Endothelial cell (in vitro differentiated cells): ENCODE measurements at regions not wholly inside any gene's neighbourhood (a gene's known extent, or its start where the extent isn't known, plus 50 kb on each side); places are given as distances from the start of the nearest gene placed in this dataset.

ENCODE experiments used
- DNase-seq: peaks from one replicate; pipeline ENCODE4 v3.0.0; 2021; ENCODE audit warnings: low spot score
- H3K27ac Mint-ChIP-seq: one replicate; pipeline ENCODE4 v1.8.0; 2021; ENCODE audit warnings: mixed read lengths, inconsistent platforms; ENCODE audit not compliant: unreplicated experiment
- H3K27me3 Mint-ChIP-seq: one replicate; pipeline ENCODE4 v1.8.0; 2021; ENCODE audit warnings: mild to moderate bottlenecking, moderate library complexity, mixed read lengths, inconsistent platforms; ENCODE audit not compliant: unreplicated experiment
- H3K36me3 Mint-ChIP-seq: one replicate; pipeline ENCODE4 v1.8.0; 2021; ENCODE audit warnings: mild to moderate bottlenecking, low read depth, mixed read lengths, inconsistent platforms; ENCODE audit not compliant: unreplicated experiment
- H3K4me1 Mint-ChIP-seq: one replicate; pipeline ENCODE4 v1.8.0; 2021; ENCODE audit warnings: mild to moderate bottlenecking, mixed read lengths, inconsistent platforms; ENCODE audit not compliant: unreplicated experiment
- H3K4me3 Mint-ChIP-seq: one replicate; pipeline ENCODE4 v1.8.0; 2021; ENCODE audit warnings: mild to moderate bottlenecking, mixed read lengths, inconsistent platforms; ENCODE audit not compliant: unreplicated experiment
- H3K9me3 Mint-ChIP-seq: one replicate; pipeline ENCODE4 v1.8.0; 2021; ENCODE audit warnings: mixed read lengths, inconsistent platforms; ENCODE audit not compliant: unreplicated experiment
- CTCF ChIP-seq: fragments of 200-600 bp; sonication (generic); IDR thresholded peaks from one replicate; pipeline ENCODE4 v1.5.0; 2021; ENCODE audit warnings: antibody characterized with exemption; ENCODE audit not compliant: unreplicated experiment

GRCh38 chr3:153290268-153291015 lies 128.4 kb downstream of the RAP2B start:
- Mint-ChIP-seq H3K4me1 (peaks cover 9% of the 10 kb centered on the region), H3K27ac (no peak overlapping the region), H3K4me3 (no peak overlapping the region), H3K36me3 (no peaks in the 10 kb centered on the region), H3K9me3 (no peaks in the 10 kb centered on the region), H3K27me3 (peaks cover 5% of the 10 kb centered on the region)
- TF ChIP-seq CTCF: no peak
- DNase-seq: no peak

GRCh38 chr3:153291059-153291685 lies 129.1 kb downstream of the RAP2B start:
- DNase-seq: no peak
- TF ChIP-seq CTCF: no peak
- peaks cover 9% of the 10 kb centered on the region for H3K4me1 Mint-ChIP-seq

GRCh38 chr3:153293265-153293664 lies 131.2 kb downstream of the RAP2B start:
- H3K4me1 Mint-ChIP-seq: peaks cover 9% of the 10 kb centered on the region
- no peak for DNase-seq
- peaks cover 5% of the 10 kb centered on the region for H3K27me3 Mint-ChIP-seq
- H3K27ac Mint-ChIP-seq: no peak overlapping the region
- no peak for TF ChIP-seq CTCF
- H3K4me3 Mint-ChIP-seq: no peak overlapping the region
- no peaks in the 10 kb centered on the region for H3K36me3 Mint-ChIP-seq
- H3K9me3 Mint-ChIP-seq: no peaks in the 10 kb centered on the region

More at GRCh38 chr3:153291059-153291685, 129.1 kb downstream of the RAP2B start:
- no peaks in the 10 kb centered on the region for H3K36me3 Mint-ChIP-seq
- no peak overlapping the region for H3K27ac Mint-ChIP-seq
- H3K9me3 Mint-ChIP-seq: no peaks in the 10 kb centered on the region
- H3K4me3 Mint-ChIP-seq: no peak overlapping the region
- H3K27me3 Mint-ChIP-seq: peaks cover 5% of the 10 kb centered on the region

- H3K36me3 Mint-ChIP-seq: no peaks in the 10 kb centered on the region
Observed at GRCh38 chr3:153295901-153296300, 133.9 kb downstream of the RAP2B start.

More at GRCh38 chr3:153295901-153296300, 133.9 kb downstream of the RAP2B start:
- H3K27me3 Mint-ChIP-seq: peaks cover 3% of the 10 kb centered on the region
- DNase-seq: no peak
- TF ChIP-seq CTCF: no peak
- no peak overlapping the region for H3K27ac Mint-ChIP-seq
- H3K4me1 Mint-ChIP-seq: no peaks in the 10 kb centered on the region
- no peaks in the 10 kb centered on the region for H3K9me3 Mint-ChIP-seq
- no peak overlapping the region for H3K4me3 Mint-ChIP-seq
